GM19468 (cell line): ENCODE measurements at regions not wholly inside any gene's neighbourhood (a gene's known extent, or its start where the extent isn't known, plus 50 kb on each side); places are given as distances from the start of the nearest gene placed in this dataset.
"Not testable (repeated sequence)": the region's sequence is repeated elsewhere in the genome, so short reads cannot be mapped to it uniquely, and the experiment has no call there.

Source experiments
- ATAC-seq: cut with Tn5 transposase; IDR thresholded peaks from one replicate; pipeline ENCODE4 v1.9.1; 2021; ENCODE audit warnings: mild to moderate bottlenecking, moderate library complexity, moderate number of reproducible peaks; ENCODE audit not compliant: unreplicated experiment; ENCODE audit errors: extremely low read depth

- ATAC-seq: no peak
These were observed 117.3 kb downstream of the NKX6-1 start for GRCh38 chr4:84381759-84382158.

- ATAC-seq: no peak
These were observed 119.0 kb downstream of the NKX6-1 start for GRCh38 chr4:84379917-84380641.

- no peak for ATAC-seq
These were observed 120.1 kb downstream of the NKX6-1 start for GRCh38 chr4:84378983-84379382.

- ATAC-seq: no peak
These were observed 120.7 kb downstream of the NKX6-1 start for GRCh38 chr4:84378356-84378755.

GRCh38 chr4:84366907-84367306, 132.2 kb downstream of the NKX6-1 start:
- no peak for ATAC-seq

- no peak for ATAC-seq
These were observed 132.9 kb downstream of the NKX6-1 start for GRCh38 chr4:84366161-84366560.

GRCh38 chr4:84362896-84363655, 136.0 kb downstream of the NKX6-1 start:
- no peak for ATAC-seq

GRCh38 chr4:84342161-84342560, 156.9 kb downstream of the NKX6-1 start:
- ATAC-seq: no peak

GRCh38 chr4:84341559-84341958, 157.5 kb downstream of the NKX6-1 start:
- ATAC-seq: no peak

GRCh38 chr4:84338367-84338766, 160.7 kb downstream of the NKX6-1 start:
- no peak for ATAC-seq

GRCh38 chr4:84336964-84337705, 162.0 kb downstream of the NKX6-1 start:
- no peak for ATAC-seq

GRCh38 chr4:84327526-84327925, 171.6 kb downstream of the NKX6-1 start:
- ATAC-seq: no peak

- no peak for ATAC-seq
These were observed 173.5 kb downstream of the NKX6-1 start for GRCh38 chr4:84325625-84326024.

GRCh38 chr4:84324303-84325245, 174.5 kb downstream of the NKX6-1 start:
- ATAC-seq: no peak

- ATAC-seq: no peak
These were observed 180.0 kb downstream of the NKX6-1 start for GRCh38 chr4:84319124-84319523.

GRCh38 chr4:84317513-84317912, 181.6 kb downstream of the NKX6-1 start:
- no peak for ATAC-seq

GRCh38 chr4:84312426-84313012, 186.6 kb downstream of the NKX6-1 start:
- no peak for ATAC-seq

GRCh38 chr4:84309191-84309590, 189.9 kb downstream of the NKX6-1 start:
- no peak for ATAC-seq

GRCh38 chr4:84298719-84299254, 200.3 kb downstream of the NKX6-1 start:
- ATAC-seq: not testable (repeated sequence)
